ENCODE measurements at regions not wholly inside any gene's neighbourhood (a gene's known extent, or its start where the extent isn't known, plus 50 kb on each side); places are given as distances from the start of the nearest gene placed in this dataset.

- no peak for TF ChIP-seq ZNF8 (CRISPR knock-in tag; IDR thresholded peaks at IDR 0.05)
- TF ChIP-seq TOX (CRISPR knock-in tag; IDR thresholded peaks at IDR 0.05; ENCODE audit: borderline replicate concordance), result no peak
- no peak for TF ChIP-seq ISL1 (CRISPR knock-in tag; IDR thresholded peaks at IDR 0.05)
- no peak for TF ChIP-seq TCF4 (CRISPR knock-in tag; IDR thresholded peaks at IDR 0.05; ENCODE audit: borderline replicate concordance)
Measured at GRCh38 chr3:157815739-157816138, 290.5 kb downstream of the SHOX2 start (continued).

GRCh38 chr3:157810924-157811718, 295.1 kb downstream of the SHOX2 start:
- ATAC-seq, result peak; percentile 83
- TF ChIP-seq ISL1 (CRISPR knock-in tag; IDR thresholded peaks at IDR 0.05), result peak; percentile 96
- peak; percentile 87; the same call in 1 of the 2 replicates for TF ChIP-seq ESRRG (CRISPR knock-in tag; IDR thresholded peaks at IDR 0.05)
- no peak for TF ChIP-seq PATZ1 (CRISPR knock-in tag; IDR thresholded peaks at IDR 0.05; ENCODE audit: borderline replicate concordance)
- TF ChIP-seq SNAI2 (CRISPR knock-in tag; IDR thresholded peaks at IDR 0.05), result no peak
- TF ChIP-seq TSHZ2 (CRISPR knock-in tag; IDR thresholded peaks at IDR 0.05), result peak; percentile 99
- peak; percentile 58 for TF ChIP-seq ZFP3 (CRISPR knock-in tag; IDR thresholded peaks at IDR 0.05)
- TF ChIP-seq TOX (CRISPR knock-in tag; IDR thresholded peaks at IDR 0.05; ENCODE audit: borderline replicate concordance), result 0 out of 2 replicates have a peak, but pooled peaks have one; percentile 41
- peak; percentile 55; the same call in 1 of the 2 replicates for TF ChIP-seq ZNF8 (CRISPR knock-in tag; IDR thresholded peaks at IDR 0.05)
- 0 out of 2 replicates have a peak, but pooled peaks have one; percentile 53 for TF ChIP-seq ZNF565 (CRISPR knock-in tag; conservative IDR thresholded peaks at IDR 0.05; ENCODE audit: low read depth)
- no peak; the same call in 1 of the 2 replicates for TF ChIP-seq GLIS3 (CRISPR knock-in tag; IDR thresholded peaks at IDR 0.05)
- TF ChIP-seq, protein P1, sequence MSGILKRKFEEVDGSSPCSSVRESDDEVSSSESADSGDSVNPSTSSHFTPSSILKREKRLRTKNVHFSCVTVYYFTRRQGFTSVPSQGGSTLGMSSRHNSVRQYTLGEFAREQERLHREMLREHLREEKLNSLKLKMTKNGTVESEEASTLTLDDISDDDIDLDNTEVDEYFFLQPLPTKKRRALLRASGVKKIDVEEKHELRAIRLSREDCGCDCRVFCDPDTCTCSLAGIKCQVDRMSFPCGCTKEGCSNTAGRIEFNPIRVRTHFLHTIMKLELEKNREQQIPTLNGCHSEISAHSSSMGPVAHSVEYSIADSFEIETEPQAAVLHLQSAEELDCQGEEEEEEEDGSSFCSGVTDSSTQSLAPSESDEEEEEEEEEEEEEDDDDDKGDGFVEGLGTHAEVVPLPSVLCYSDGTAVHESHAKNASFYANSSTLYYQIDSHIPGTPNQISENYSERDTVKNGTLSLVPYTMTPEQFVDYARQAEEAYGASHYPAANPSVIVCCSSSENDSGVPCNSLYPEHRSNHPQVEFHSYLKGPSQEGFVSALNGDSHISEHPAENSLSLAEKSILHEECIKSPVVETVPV (CRISPR knock-in tag; IDR thresholded peaks at IDR 0.05), result 0 out of 2 replicates have a peak, but pooled peaks have one; percentile 64
- TF ChIP-seq TCF4 (CRISPR knock-in tag; IDR thresholded peaks at IDR 0.05; ENCODE audit: borderline replicate concordance), result peak; percentile 90

- TF ChIP-seq GLIS3 (CRISPR knock-in tag; IDR thresholded peaks at IDR 0.05) (no peak), TSHZ2 (CRISPR knock-in tag; IDR thresholded peaks at IDR 0.05) (no peak)
- ATAC-seq, result peak; percentile 25; the same call in 1 of the 3 replicates
Measured at GRCh38 chr3:157807280-157807679, 298.9 kb downstream of the SHOX2 start.

- TF ChIP-seq GLIS3 (CRISPR knock-in tag; IDR thresholded peaks at IDR 0.05) (no peak), ZFP30 (CRISPR knock-in tag; IDR thresholded peaks at IDR 0.05) (no peak), ARNTL (CRISPR knock-in tag; IDR thresholded peaks at IDR 0.05; ENCODE audit: borderline replicate concordance, low read depth) (no peak), ZNF565 (CRISPR knock-in tag; conservative IDR thresholded peaks at IDR 0.05; ENCODE audit: low read depth) (no peak), ISL1 (CRISPR knock-in tag; IDR thresholded peaks at IDR 0.05) (no peak), ZNF8 (CRISPR knock-in tag; IDR thresholded peaks at IDR 0.05) (no peak), BACH2 (CRISPR knock-in tag; IDR thresholded peaks at IDR 0.05; ENCODE audit: borderline replicate concordance) (no peak), TCF4 (CRISPR knock-in tag; IDR thresholded peaks at IDR 0.05; ENCODE audit: borderline replicate concordance) (no peak), ESRRG (CRISPR knock-in tag; IDR thresholded peaks at IDR 0.05) (no peak), ZFP3 (CRISPR knock-in tag; IDR thresholded peaks at IDR 0.05) (no peak), CSDC2 (CRISPR knock-in tag; IDR thresholded peaks at IDR 0.05) (no peak), OSR1 (CRISPR knock-in tag; IDR thresholded peaks at IDR 0.05) (no peak), SNAI2 (CRISPR knock-in tag; IDR thresholded peaks at IDR 0.05) (no peak), RARB (CRISPR knock-in tag; IDR thresholded peaks at IDR 0.05) (no peak), TOX (CRISPR knock-in tag; IDR thresholded peaks at IDR 0.05; ENCODE audit: borderline replicate concordance) (no peak), ZC3H10 (CRISPR knock-in tag; IDR thresholded peaks at IDR 0.05) (no peak)
- TF ChIP-seq, protein P2, sequence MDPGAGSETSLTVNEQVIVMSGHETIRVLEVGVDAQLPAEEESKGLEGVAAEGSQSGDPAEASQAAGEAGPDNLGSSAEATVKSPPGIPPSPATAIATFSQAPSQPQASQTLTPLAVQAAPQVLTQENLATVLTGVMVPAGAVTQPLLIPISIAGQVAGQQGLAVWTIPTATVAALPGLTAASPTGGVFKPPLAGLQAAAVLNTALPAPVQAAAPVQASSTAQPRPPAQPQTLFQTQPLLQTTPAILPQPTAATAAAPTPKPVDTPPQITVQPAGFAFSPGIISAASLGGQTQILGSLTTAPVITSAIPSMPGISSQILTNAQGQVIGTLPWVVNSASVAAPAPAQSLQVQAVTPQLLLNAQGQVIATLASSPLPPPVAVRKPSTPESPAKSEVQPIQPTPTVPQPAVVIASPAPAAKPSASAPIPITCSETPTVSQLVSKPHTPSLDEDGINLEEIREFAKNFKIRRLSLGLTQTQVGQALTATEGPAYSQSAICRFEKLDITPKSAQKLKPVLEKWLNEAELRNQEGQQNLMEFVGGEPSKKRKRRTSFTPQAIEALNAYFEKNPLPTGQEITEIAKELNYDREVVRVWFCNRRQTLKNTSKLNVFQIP (CRISPR knock-in tag; IDR thresholded peaks at IDR 0.05; ENCODE audit: borderline replicate concordance, low read depth), result no peak
- no peak for ATAC-seq
Measured at GRCh38 chr3:157805538-157805937, 300.7 kb downstream of the SHOX2 start.
